K562 (cell line): ENCODE measurements at regions not wholly inside any gene's neighbourhood (a gene's known extent, or its start where the extent isn't known, plus 50 kb on each side); places are given as distances from the start of the nearest gene placed in this dataset.

Experiments used
- HDAC8 ChIP-seq: fragments of 450-650 bp; IDR thresholded peaks from 2 replicates; pipeline ENCODE4 v1.6.1; 2016; ENCODE audit warnings: mild to moderate bottlenecking, missing genetic modification characterization, moderate library complexity, missing compliant biosample characterization
- HNRNPH1 ChIP-seq: fragments of 200-400 bp; formaldehyde crosslinking; optimal IDR thresholded peaks from 2 replicates; pipeline ENCODE3; 2017; ENCODE audit warnings: low read depth, mild to moderate bottlenecking, low read length, moderate library complexity
- NFIC ChIP-seq: fragments of 450-650 bp; IDR thresholded peaks from 2 replicates; pipeline ENCODE4 v1.6.1; 2017; ENCODE audit warnings: mild to moderate bottlenecking, inconsistent platforms
- PHF8 ChIP-seq: fragments of 200-600 bp; sonication (generic); IDR thresholded peaks from 2 replicates; pipeline ENCODE4 v1.6.1; 2012; ENCODE audit warnings: mixed run types, mild to moderate bottlenecking, inconsistent platforms, low read length, moderate library complexity, borderline replicate concordance
- POLR2B ChIP-seq: fragments of 450-650 bp; IDR thresholded peaks from 2 replicates; pipeline ENCODE4 v1.6.1; 2018; ENCODE audit warnings: low read depth; ENCODE audit not compliant: partially characterized antibody
- RAD21 ChIP-seq, 2 experiments: fragments of 250-450 bp in 1 of 2; fragments of 450-650 bp in 1 of 2; sonication (Bioruptor Pico) in 1 of 2; formaldehyde crosslinking in 1 of 2; IDR thresholded peaks in 1 of 2; conservative IDR thresholded peaks in 1 of 2; 2 replicates each; pipeline versions ENCODE4 v1.4.0 to v1.8.0; 2020 to 2022; ENCODE audit warnings: mild to moderate bottlenecking in 2 of 2, moderate library complexity in 1 of 2
- SMARCB1 ChIP-seq: IDR thresholded peaks from 2 replicates; pipeline ENCODE4 v1.6.1; 2011; ENCODE audit warnings: improper control_type of control experiment, low read depth; ENCODE audit not compliant: insufficient read length
- TFE3 ChIP-seq: fragments of 450-650 bp; formaldehyde crosslinking; IDR thresholded peaks from 2 replicates; pipeline ENCODE4 v1.4.0; 2020; ENCODE audit warnings: mild to moderate bottlenecking, mixed read lengths
- TRIM24 ChIP-seq, 2 experiments: fragments of 450-650 bp; IDR thresholded peaks; 2 replicates each; pipeline ENCODE4 v1.6.1; 2016
- ZBTB40 ChIP-seq, 2 experiments: fragments of 450-650 bp in 1 of 2; sonication (generic) in 1 of 2; formaldehyde crosslinking in 1 of 2; IDR thresholded peaks; 2 replicates each; pipeline versions ENCODE4 v1.7.1 to v1.9.0; 2016 to 2022; ENCODE audit warnings: inconsistent platforms in 1 of 2, mild to moderate bottlenecking in 1 of 2, missing genetic modification reagents in 1 of 2
- ZNF282 ChIP-seq: sonication (generic); formaldehyde crosslinking; IDR thresholded peaks from 2 replicates; pipeline ENCODE4 v1.8.1; 2023; ENCODE audit warnings: missing genetic modification reagents
- ZNF436 ChIP-seq: fragments of 250-450, 450-650 bp; sonication (Bioruptor Pico); formaldehyde crosslinking; IDR thresholded peaks from 2 replicates; pipeline ENCODE4 v1.7.0; 2020; ENCODE audit warnings: mild to moderate bottlenecking

- no peak for TF ChIP-seq ZBTB40 (IDR thresholded peaks at IDR 0.05)
- no peak for TF ChIP-seq ZBTB40 (CRISPR knock-in tag; IDR thresholded peaks at IDR 0.05)
- no peak for TF ChIP-seq TFE3 (CRISPR knock-in tag)
- TF ChIP-seq NFIC, result no peak
- TF ChIP-seq PHF8, result no peak
- TF ChIP-seq HDAC8, result no peak
- no peak for TF ChIP-seq RAD21 (CRISPR knock-in tag; conservative IDR thresholded peaks at IDR 0.05 in 1 of 2, IDR thresholded peaks at IDR 0.05 in 1 of 2)
- no peak for TF ChIP-seq ZNF436 (CRISPR knock-in tag)
- no peak for TF ChIP-seq ZNF282 (CRISPR knock-in tag)
- TF ChIP-seq SMARCB1, result no peak
- no peak for TF ChIP-seq HNRNPH1
- TF ChIP-seq TRIM24 (IDR thresholded peaks at IDR 0.05), result no peak
- no peak for TF ChIP-seq POLR2B
These were observed 147.0 kb upstream of the NOCT start (continued) for GRCh38 chr4:138868562-138868961.
